H1 (cell line): ENCODE measurements at regions not wholly inside any gene's neighbourhood (a gene's known extent, or its start where the extent isn't known, plus 50 kb on each side); places are given as distances from the start of the nearest gene placed in this dataset.

Experiments
- CTCF ChIA-PET: fragments of 300-600 bp; sonication (Branson Sonifier 250); formaldehyde crosslinking; loops from one replicate; lab custom pipeline; 2021; ENCODE audit not compliant: partially characterized antibody; lab: Charles Lee
- POLR2A ChIA-PET: fragments of 300-600 bp; sonication (Branson Sonifier 250); formaldehyde crosslinking; loops from one replicate; lab custom pipeline; 2021; ENCODE audit warnings: inconsistent platforms; ENCODE audit not compliant: partially characterized antibody; lab: Charles Lee
- DNase-seq, 2 experiments: peaks; one replicate each; pipeline versions ENCODE4 v3.0.0 to v3.0.0-alpha.2; 2010 to 2022; ENCODE audit warnings: low spot score in 2 of 2, low read depth in 1 of 2, mixed read lengths in 1 of 2
- FAIRE-seq: peaks from 2 replicates; lab custom pipeline; 2011; peaks lifted over from hg19 to GRCh38; lab: Jason Lieb, UNC
- H2AFZ ChIP-seq: 2 replicates; pipeline ENCODE4 v1.8.1; 2012; ENCODE audit warnings: low read length, inconsistent platforms
- H2AK5ac ChIP-seq: 2 replicates; pipeline ENCODE4 v1.6.1; 2013; ENCODE audit warnings: low read depth, low read length
- H2BK120ac ChIP-seq: replicated peaks from 2 replicates; pipeline ENCODE3; 2013; ENCODE audit warnings: low read depth, low read length, inconsistent platforms
- H2BK12ac ChIP-seq: 2 replicates; pipeline ENCODE4 v1.6.1; 2013; ENCODE audit warnings: low read depth, low read length
- H2BK15ac ChIP-seq: 2 replicates; pipeline ENCODE4 v1.6.1; 2013; ENCODE audit warnings: low read length
- H2BK20ac ChIP-seq: 2 replicates; pipeline ENCODE4 v1.6.1; 2013; ENCODE audit warnings: low read length
- H2BK5ac ChIP-seq: 2 replicates; pipeline ENCODE4 v1.6.1; 2013; ENCODE audit warnings: low read depth, low read length
- H3K14ac ChIP-seq: 2 replicates; pipeline ENCODE4 v1.6.1; 2013; ENCODE audit warnings: inconsistent platforms; ENCODE audit not compliant: insufficient read length
- H3K18ac ChIP-seq: 2 replicates; pipeline ENCODE4 v1.6.1; 2013; ENCODE audit warnings: low read length; ENCODE audit errors: extremely low read depth
- H3K23ac ChIP-seq: 2 replicates; pipeline ENCODE4 v1.6.1; 2013; ENCODE audit warnings: inconsistent platforms; ENCODE audit not compliant: insufficient read length
- H3K23me2 ChIP-seq: 2 replicates; pipeline ENCODE4 v1.6.1; 2013; ENCODE audit warnings: low read depth, low read length
- H3K27ac ChIP-seq: 2 replicates; pipeline ENCODE4 v1.6.1; 2011; ENCODE audit warnings: low read depth, low read length, inconsistent platforms
- H3K27me3 ChIP-seq, 4 experiments: replicated peaks in 1 of 4; 1 replicate in 1 of 4; 2 replicates in 3 of 4; pipeline versions ENCODE4 v1.6.1 to v1.8.1; 2011 to 2013; ENCODE audit warnings: low read length in 3 of 4, mild to moderate bottlenecking in 3 of 4, inconsistent platforms in 2 of 4, mixed read lengths in 2 of 4, moderate library complexity in 1 of 4; ENCODE audit not compliant: control insufficient read depth in 3 of 4, insufficient read depth in 3 of 4; ENCODE audit errors: extremely low read depth in 1 of 4
- H3K36me3 ChIP-seq, 4 experiments: 2 replicates each; pipeline versions ENCODE4 v1.6.1 to v1.8.1; 2011 to 2013; ENCODE audit warnings: mild to moderate bottlenecking in 4 of 4, low read length in 3 of 4, moderate library complexity in 2 of 4, control low read depth in 1 of 4, inconsistent platforms in 1 of 4; ENCODE audit not compliant: insufficient read depth in 4 of 4, control insufficient read depth in 2 of 4
- H3K4ac ChIP-seq: replicated peaks from 2 replicates; pipeline ENCODE3; 2013; ENCODE audit warnings: low read length, low read depth, mixed read lengths, inconsistent platforms; ENCODE audit not compliant: insufficient read length
- H3K4me1 ChIP-seq, 4 experiments: replicated peaks in 1 of 4; 1 replicate in 1 of 4; 2 replicates in 3 of 4; pipeline versions ENCODE4 v1.6.1 to v1.8.1; 2011 to 2013; ENCODE audit warnings: low read length in 3 of 4, inconsistent platforms in 2 of 4, mixed read lengths in 1 of 4; ENCODE audit not compliant: insufficient read depth in 4 of 4, control insufficient read depth in 3 of 4
- H3K4me2 ChIP-seq, 2 experiments: 2 replicates each; pipeline versions ENCODE4 v1.6.1 to v1.8.1; 2011 to 2013; ENCODE audit warnings: low read depth in 2 of 2, low read length in 2 of 2, control low read depth in 1 of 2, inconsistent platforms in 1 of 2, mild to moderate bottlenecking in 1 of 2; ENCODE audit not compliant: insufficient read depth in 1 of 2
- H3K4me3 ChIP-seq, 4 experiments: fragments of 200-600, 300-600 bp in 1 of 4; sonication (generic), shearing (Covaris generic), sonication (Bioruptor Twin) in 1 of 4; 2 replicates each; pipeline versions ENCODE4 v1.5.1 to v1.8.1; 2011 to 2016; ENCODE audit warnings: low read length in 4 of 4, low read depth in 3 of 4, control low read depth in 2 of 4, inconsistent platforms in 2 of 4, mild to moderate bottlenecking in 2 of 4, mixed read lengths in 1 of 4, moderate library complexity in 1 of 4; ENCODE audit not compliant: insufficient read depth in 2 of 4; ENCODE audit errors: extremely low read depth in 1 of 4
- H3K56ac ChIP-seq: replicated peaks from 2 replicates; pipeline ENCODE3; 2013; ENCODE audit warnings: low read depth, mild to moderate bottlenecking, mixed read lengths, low read length, inconsistent platforms; ENCODE audit not compliant: insufficient read length
- H3K79me1 ChIP-seq: 2 replicates; pipeline ENCODE4 v1.6.1; 2013; ENCODE audit warnings: low read depth, low read length, control low read depth
- H3K79me2 ChIP-seq, 2 experiments: 2 replicates each; pipeline versions ENCODE4 v1.6.1 to v1.8.1; 2012 to 2013; ENCODE audit warnings: low read length in 2 of 2, mild to moderate bottlenecking in 2 of 2, inconsistent platforms in 1 of 2; ENCODE audit not compliant: insufficient read depth in 2 of 2, control insufficient read depth in 1 of 2
- H3K9ac ChIP-seq, 4 experiments: replicated peaks in 1 of 4; 1 replicate in 1 of 4; 2 replicates in 3 of 4; pipeline versions ENCODE4 v1.6.1 to v1.8.1; 2011 to 2013; ENCODE audit warnings: low read depth in 3 of 4, low read length in 3 of 4, control low read depth in 2 of 4, mild to moderate bottlenecking in 2 of 4, moderate library complexity in 2 of 4, inconsistent platforms in 1 of 4; ENCODE audit errors: extremely low read depth in 1 of 4
- H3K9me3 ChIP-seq, 2 experiments: 2 replicates each; pipeline versions ENCODE4 v1.6.1 to v1.8.1; 2012 to 2013; ENCODE audit warnings: mild to moderate bottlenecking in 2 of 2, moderate library complexity in 2 of 2, control low read depth in 1 of 2, inconsistent platforms in 1 of 2, low read depth in 1 of 2, low read length in 1 of 2, mixed read lengths in 1 of 2; ENCODE audit not compliant: insufficient read depth in 2 of 2
- H4K20me1 ChIP-seq, 2 experiments: replicated peaks in 1 of 2; 2 replicates each; pipeline versions ENCODE3 to v1.8.1; 2011 to 2013; ENCODE audit warnings: inconsistent platforms in 2 of 2, low read length in 2 of 2, mild to moderate bottlenecking in 1 of 2; ENCODE audit not compliant: insufficient read depth in 2 of 2, control insufficient read depth in 1 of 2
- H4K5ac ChIP-seq: 2 replicates; pipeline ENCODE4 v1.6.1; 2013; ENCODE audit warnings: low read length, low read depth, mixed read lengths, inconsistent platforms; ENCODE audit not compliant: insufficient read length
- H4K8ac ChIP-seq: 2 replicates; pipeline ENCODE4 v1.8.0; 2013; ENCODE audit warnings: mild to moderate bottlenecking, moderate library complexity, low read length, inconsistent platforms; ENCODE audit not compliant: insufficient read depth; ENCODE audit errors: extremely low read depth
- H4K91ac ChIP-seq: replicated peaks from 2 replicates; pipeline ENCODE3; 2013; ENCODE audit warnings: low read length, mixed read lengths, inconsistent platforms; ENCODE audit not compliant: insufficient read length
- CREB1 ChIP-seq: IDR thresholded peaks from 2 replicates; pipeline ENCODE4 v1.6.1; 2012; ENCODE audit warnings: inconsistent platforms
- EZH2 ChIP-seq: fragments of 200-600 bp; sonication (generic); IDR thresholded peaks from 2 replicates; pipeline ENCODE4 v1.7.1; 2012; ENCODE audit warnings: low read depth, mild to moderate bottlenecking, moderate library complexity, low read length, inconsistent platforms; ENCODE audit not compliant: severe bottlenecking
- JUN ChIP-seq: IDR thresholded peaks from 2 replicates; pipeline ENCODE4 v1.6.1; 2011; ENCODE audit warnings: low read depth, mild to moderate bottlenecking, improper control_type of control experiment, low read length
- SIRT6 ChIP-seq: IDR thresholded peaks from one replicate; pipeline ENCODE4 v1.7.1; 2012; ENCODE audit warnings: low read length, inconsistent platforms
- SP2 ChIP-seq: IDR thresholded peaks from 2 replicates; pipeline ENCODE4 v1.6.1; 2012; ENCODE audit warnings: mild to moderate bottlenecking, low read length, inconsistent platforms
- TEAD4 ChIP-seq: IDR thresholded peaks from 2 replicates; pipeline ENCODE4 v1.6.1; 2012; ENCODE audit warnings: low read depth, low read length, inconsistent platforms, mixed read lengths
- WGBS, 2 experiments: shearing (Covaris generic) in 1 of 2; methylation state at CpG; one replicate each; pipeline versions ENCODE4 v1.1.6 to v1.1.7; 2013 to 2015; ENCODE audit warnings: low lambda C conversion rate in 2 of 2, mixed read lengths in 2 of 2, inconsistent platforms in 1 of 2, low coverage in 1 of 2, missing lambda C conversion rate in 1 of 2; ENCODE audit not compliant: insufficient replicate concordance in 2 of 2, insufficient coverage in 1 of 2, insufficient read length in 1 of 2; ENCODE audit errors: extremely low coverage in 1 of 2, missing lambda C conversion rate in 1 of 2; 5-methylcytosine and 5-hydroxymethylcytosine counted together
- TF ChIP-seq, protein P1 (sequence below), 3 experiments: IDR thresholded peaks; 1 replicate in 2 of 3; 2 replicates in 1 of 3; pipeline versions ENCODE4 v1.5.1 to v1.6.1; 2011; ENCODE audit warnings: low read length in 3 of 3, mild to moderate bottlenecking in 3 of 3, inconsistent platforms in 2 of 3, low read depth in 1 of 3, moderate library complexity in 1 of 3; ENCODE audit not compliant: insufficient read depth in 1 of 3; ENCODE audit errors: control extremely low read depth in 1 of 3

DNA sequence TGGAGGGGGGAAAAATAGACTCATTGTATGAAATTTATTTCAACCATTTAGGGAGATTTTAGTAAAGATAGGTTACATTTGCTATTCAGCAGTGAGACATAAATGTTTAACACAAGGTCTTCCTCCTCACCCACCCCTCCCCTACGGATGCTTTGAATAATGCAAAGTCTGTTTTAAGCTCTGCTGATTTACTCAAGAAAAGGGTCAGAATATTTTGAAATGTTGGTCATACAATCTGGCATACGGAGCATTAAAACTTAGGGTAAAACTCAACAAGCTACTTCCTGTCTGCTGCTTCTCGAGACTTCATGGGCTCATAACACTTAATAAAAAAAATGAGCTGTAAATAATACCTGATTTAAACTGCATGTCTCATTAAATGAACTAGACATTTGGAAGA lies 156.3 kb downstream of the WNT5A start:
- Histone ChIP-seq H3K27me3 (peaks cover 0 to 1% (median 0%) of the 10 kb centered on the region in 4 experiments; a peak in 1 of 7 replicates), H4K20me1 (no peaks in the 10 kb centered on the region), H4K5ac (no peak overlapping the region), H3K27ac (no peak overlapping the region), H3K9ac (no peak overlapping the region), H2BK20ac (no peak overlapping the region), H2AFZ (no peak overlapping the region), H3K23me2 (peaks cover 4% of the 10 kb centered on the region; the same call in 1 of the 2 replicates), H3K23ac (no peak overlapping the region), H2BK12ac (no peak overlapping the region), H3K4me1 (peaks cover 0 to 3% (median 0%) of the 10 kb centered on the region in 4 experiments; a peak in 1 of 7 replicates), H3K79me2 (no peaks in the 10 kb centered on the region), H3K36me3 (no peaks in the 10 kb centered on the region), H3K14ac (no peak overlapping the region), H3K4ac (no peak overlapping the region), H3K18ac (no peak overlapping the region), H2BK5ac (no peak overlapping the region), H2BK120ac (no peak overlapping the region), H3K79me1 (no peaks in the 10 kb centered on the region), H3K4me2 (no peak overlapping the region), H2BK15ac (no peak overlapping the region), H3K9me3 (no peaks in the 10 kb centered on the region), H2AK5ac (no peak overlapping the region), H3K4me3 (no peak overlapping the region), H3K56ac (no peak overlapping the region), H4K8ac (no peak overlapping the region), H4K91ac (no peak overlapping the region)
- 86% methylated on average over 3 of the region's 3 CpGs; no CpG with 5 or more reads in 1 of the 2 experiments for WGBS, 2 experiments
- CTCF ChIA-PET = no interaction called here
- FAIRE-seq = no peak
- no peak for DNase-seq
- POLR2A ChIA-PET = interaction anchor here (0.6 kb wide), 1 partner anchor 376 kb away, joined by 6 read pairs; no protein-coding TSS in a partner anchor
- no peak for TF ChIP-seq SIRT6
- TF ChIP-seq, protein P1, sequence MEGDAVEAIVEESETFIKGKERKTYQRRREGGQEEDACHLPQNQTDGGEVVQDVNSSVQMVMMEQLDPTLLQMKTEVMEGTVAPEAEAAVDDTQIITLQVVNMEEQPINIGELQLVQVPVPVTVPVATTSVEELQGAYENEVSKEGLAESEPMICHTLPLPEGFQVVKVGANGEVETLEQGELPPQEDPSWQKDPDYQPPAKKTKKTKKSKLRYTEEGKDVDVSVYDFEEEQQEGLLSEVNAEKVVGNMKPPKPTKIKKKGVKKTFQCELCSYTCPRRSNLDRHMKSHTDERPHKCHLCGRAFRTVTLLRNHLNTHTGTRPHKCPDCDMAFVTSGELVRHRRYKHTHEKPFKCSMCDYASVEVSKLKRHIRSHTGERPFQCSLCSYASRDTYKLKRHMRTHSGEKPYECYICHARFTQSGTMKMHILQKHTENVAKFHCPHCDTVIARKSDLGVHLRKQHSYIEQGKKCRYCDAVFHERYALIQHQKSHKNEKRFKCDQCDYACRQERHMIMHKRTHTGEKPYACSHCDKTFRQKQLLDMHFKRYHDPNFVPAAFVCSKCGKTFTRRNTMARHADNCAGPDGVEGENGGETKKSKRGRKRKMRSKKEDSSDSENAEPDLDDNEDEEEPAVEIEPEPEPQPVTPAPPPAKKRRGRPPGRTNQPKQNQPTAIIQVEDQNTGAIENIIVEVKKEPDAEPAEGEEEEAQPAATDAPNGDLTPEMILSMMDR (IDR thresholded peaks at IDR 0.05; ENCODE audit: control extremely low read depth in 1 of 3, insufficient read depth in 1 of 3, low read depth in 1 of 3, low read length in 3 of 3) = no peak
- TF ChIP-seq JUN = no peak
- TF ChIP-seq TEAD4 = no peak
- TF ChIP-seq EZH2 = no peak
- no peak for TF ChIP-seq SP2
- TF ChIP-seq CREB1 = no peak
